GM21786 (cell line): ENCODE measurements at regions not wholly inside any gene's neighbourhood (a gene's known extent, or its start where the extent isn't known, plus 50 kb on each side); places are given as distances from the start of the nearest gene placed in this dataset.
"Not testable (repeated sequence)": the region's sequence is repeated elsewhere in the genome, so short reads cannot be mapped to it uniquely, and the experiment has no call there.

ENCODE experiments used
- ATAC-seq: cut with Tn5 transposase; IDR thresholded peaks from one replicate; pipeline ENCODE4 v1.9.1; 2021; ENCODE audit not compliant: unreplicated experiment

- no peak for ATAC-seq
Measured at GRCh38 chr1:244291236-244292201, 160.2 kb downstream of the ADSS2 start.

DNA sequence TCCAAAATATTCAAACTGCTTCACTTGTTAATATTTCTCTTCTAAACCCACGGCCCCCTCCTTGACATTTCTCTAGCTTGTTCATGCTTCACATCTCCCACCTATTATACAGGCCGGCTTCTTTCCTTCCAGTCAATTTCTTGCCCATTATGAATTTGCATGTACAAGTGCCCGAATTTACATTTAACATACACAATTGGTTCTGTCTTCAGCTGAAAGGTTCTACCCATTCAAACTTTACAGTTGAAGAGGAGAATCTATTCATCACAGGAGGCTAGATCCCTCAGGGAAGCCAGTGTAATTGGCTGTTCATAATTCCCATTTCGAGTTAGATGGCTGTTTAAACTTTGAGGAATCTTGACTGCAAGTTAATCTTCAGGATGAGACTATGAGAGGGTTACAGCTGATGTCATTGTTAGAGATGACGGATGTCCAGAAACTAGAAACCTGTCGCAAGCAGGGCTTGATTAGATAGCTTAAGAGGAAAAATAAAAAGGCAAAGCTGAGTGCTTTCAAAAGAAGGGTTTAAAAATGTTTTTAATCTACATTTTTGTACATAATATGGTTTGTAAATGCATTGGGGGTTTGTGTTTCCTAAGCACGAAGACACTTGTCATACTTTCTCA, 157.0 kb downstream of the ADSS2 start:
- no peak for ATAC-seq

DNA sequence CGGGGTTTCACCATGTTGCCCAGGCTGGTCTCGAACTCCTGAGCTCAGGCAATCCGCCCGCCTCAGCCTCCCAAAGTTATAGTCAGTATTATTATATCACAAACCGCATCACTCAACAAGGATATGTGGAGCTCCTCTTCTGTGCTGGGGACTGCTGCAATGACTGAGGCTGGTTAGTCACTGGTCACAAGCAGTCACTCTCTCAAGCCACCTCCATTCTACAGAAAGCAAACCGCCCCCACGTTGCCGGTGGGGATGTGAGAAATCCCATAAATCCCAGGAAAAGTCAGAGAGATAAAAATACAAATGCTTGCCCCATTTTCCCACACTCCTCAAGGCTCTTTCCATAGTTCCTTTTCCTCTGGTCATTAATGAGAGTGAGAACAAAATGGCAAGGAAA, 155.7 kb downstream of the ADSS2 start:
- ATAC-seq, result no peak

DNA sequence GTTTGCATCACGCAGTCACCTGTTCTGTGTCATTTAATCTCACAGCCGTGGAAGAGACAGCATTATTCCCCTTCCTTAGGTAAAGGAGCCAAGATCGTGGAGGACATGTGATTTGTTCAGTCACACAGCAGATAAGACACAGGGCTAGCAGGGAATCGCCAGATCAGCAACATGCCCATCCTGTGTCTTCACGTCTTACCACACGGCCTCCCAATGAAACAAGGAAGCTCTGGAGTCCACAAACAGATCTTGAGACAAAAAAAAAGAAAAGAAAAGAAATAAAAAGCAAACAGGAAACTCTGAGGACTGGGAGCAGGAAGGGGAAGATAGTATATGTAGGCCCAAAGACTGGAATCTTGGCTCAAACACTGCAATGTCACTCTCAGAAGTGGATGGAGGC, 155.3 kb downstream of the ADSS2 start:
- no peak for ATAC-seq

DNA sequence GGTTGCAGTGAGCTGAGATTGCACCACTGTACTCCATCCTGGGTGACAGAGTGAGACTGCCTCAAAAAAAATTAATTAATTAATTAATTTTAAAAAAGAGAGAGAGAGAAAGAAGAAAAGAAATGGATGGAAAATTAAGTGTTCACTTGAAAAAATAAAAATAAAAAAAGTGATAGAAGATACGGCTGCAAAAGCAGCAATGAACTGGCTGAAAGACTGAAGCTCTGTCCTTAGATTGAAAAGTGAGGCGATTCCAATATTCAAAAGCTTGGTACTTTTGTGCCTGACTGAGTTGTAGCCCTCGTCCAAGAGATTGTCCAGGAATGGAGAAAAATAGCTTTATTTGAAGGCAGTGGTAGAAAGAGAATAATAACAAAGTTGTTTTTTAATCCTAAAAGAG, 154.6 kb downstream of the ADSS2 start:
- ATAC-seq, result no peak

DNA sequence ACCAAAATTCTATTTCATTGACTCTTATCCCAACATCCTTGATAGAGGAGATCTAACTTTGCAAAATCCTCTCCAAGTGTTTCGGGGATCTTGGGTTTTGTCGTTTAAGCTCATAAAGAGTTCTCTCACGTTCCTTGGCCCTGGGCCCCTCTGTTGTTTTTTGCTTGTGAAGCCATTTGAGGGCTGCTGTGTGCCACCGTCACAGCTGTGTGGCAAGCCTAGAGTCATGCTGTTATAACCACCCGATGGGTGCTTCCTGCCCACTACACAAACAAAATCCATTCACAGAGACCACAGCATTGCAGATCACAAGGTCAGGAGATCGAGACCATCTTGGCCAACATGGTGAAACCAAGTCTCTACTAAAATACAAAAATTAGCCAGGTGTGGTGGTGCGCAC, 154.1 kb downstream of the ADSS2 start:
- no peak for ATAC-seq

- ATAC-seq, result not testable (repeated sequence)
Measured at GRCh38 chr1:244300029-244300375, 151.7 kb downstream of the ADSS2 start.

DNA sequence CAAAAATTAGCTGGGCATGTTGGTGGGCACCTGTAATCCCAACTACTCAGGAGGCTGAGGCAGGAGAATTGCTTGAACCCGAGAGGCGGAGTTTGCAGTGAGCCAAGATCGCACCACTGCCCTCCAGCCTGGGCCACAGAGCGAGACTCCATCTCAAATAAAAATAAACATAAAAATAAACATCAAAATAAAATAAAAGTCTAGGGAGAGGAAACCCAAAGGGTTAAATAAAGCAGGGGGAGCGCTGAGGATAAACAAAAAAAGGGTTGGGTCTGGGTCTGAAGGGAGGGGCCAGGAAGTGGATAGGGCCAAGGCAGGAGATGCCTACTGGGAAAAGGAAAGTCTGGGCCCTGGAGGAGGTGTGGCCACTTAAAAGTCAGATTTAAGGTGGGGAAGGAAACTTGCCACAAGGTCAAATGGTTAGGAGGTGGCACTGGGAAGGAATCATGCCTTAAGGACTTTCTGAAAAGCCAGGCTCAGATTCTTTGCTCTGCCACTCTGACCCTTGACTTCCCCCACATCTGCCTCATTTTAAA, 150.0 kb downstream of the ADSS2 start:
- no peak for ATAC-seq

DNA sequence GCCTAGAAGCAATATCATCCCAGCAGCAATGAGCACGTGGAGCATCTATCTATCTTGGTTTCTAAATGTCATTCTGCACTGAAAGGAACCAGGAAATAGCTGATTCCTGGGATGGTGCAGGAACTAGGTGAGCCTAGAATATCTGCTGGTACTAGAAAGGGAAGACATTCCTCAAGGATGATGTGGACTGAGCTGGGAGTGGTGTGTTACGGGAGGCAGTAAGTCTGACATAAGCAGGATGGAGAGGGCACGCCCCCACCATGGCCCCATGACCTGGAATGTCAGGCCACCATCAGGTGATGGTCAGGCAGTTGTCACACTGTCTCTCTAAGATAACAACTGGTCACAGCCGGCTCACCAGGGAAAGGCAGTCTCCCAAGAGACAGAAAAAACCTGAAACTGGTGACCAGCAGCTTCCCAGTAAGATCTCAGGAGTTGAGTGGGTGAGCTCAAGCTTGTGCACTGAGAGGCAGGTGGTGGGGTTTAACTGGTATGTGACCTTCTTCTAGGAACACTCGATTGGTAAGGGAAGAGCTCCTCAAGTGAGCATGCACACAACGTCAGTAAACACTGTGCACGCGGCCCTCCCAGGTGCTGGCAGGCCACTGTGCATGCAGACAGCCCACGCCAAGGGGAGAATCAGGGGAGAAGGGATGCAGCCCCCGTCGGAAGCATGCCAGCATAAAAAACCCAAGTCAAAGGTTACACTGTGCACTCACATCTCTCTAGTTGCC, 148.7 kb downstream of the ADSS2 start:
- ATAC-seq, result no peak

- no peak for ATAC-seq
Measured at GRCh38 chr1:244303610-244303969, 148.1 kb downstream of the ADSS2 start.

DNA sequence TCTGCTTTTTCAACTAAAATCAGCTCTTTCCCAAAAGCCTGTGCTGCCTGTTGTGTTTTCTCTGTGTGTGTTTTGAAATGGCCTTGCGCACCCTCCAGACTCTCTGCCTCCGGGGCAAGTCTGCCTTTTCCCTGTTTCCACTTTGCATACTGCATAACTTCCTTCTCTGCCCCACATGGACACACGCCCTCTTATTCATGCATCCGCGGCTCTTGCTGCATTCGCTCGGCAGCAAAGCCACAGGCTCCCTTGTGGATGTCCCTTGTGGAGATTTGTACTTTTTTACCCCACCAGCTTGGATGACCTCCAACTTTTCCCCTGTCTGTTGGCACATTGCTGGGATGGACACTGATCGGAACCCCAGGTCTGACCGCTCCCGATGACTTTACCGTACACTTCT, 147.6 kb downstream of the ADSS2 start:
- ATAC-seq, result no peak

DNA sequence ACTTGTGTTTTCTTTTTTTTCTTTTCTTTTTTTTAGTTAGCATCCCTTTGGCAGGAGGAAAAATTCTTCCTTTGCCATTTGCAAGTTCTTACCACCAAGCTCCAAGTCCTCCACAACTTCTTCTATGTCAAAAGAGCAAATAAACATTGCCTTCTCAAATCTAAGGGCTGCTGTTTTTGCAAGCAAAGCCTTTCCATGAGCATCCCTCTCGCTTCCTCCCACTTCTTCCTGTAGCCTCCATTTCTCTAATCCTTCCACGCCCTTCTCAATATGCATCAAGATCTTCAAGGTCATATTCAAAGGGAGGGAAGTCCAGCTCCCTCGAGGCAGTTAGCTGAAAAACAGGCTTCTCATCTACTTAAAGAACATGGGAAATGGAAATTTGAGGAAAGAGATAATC, 147.1 kb downstream of the ADSS2 start:
- ATAC-seq, result no peak

DNA sequence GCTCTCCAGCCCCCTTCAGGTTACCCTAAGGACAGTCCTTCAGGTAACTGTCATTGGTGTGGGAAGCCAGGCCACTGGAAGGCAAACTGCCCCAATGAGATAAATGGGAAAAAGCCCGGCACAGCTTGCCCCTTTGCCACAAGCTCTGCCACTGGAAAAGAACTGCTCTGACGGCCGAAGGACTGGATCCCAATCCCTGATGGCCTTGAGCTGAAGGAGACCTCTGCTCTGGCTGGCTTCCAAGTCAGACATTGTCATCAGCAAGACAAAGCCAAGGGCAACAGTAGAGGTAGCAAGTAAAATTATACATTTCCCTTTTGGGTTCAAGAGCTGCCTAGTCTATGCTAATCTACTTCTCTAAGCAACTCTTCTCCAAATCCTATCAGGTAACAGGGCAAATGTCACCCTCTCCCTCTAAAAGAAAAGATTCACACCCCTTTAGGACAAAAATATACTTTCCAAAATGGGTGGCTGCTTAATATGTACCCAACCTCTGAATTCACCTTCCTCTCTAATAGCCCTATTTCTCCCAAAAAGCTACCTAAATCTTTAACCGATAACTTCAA, 145.8 kb downstream of the ADSS2 start:
- ATAC-seq, result no peak

- ATAC-seq, result no peak
Measured at GRCh38 chr1:244306544-244306943, 145.2 kb downstream of the ADSS2 start.

DNA sequence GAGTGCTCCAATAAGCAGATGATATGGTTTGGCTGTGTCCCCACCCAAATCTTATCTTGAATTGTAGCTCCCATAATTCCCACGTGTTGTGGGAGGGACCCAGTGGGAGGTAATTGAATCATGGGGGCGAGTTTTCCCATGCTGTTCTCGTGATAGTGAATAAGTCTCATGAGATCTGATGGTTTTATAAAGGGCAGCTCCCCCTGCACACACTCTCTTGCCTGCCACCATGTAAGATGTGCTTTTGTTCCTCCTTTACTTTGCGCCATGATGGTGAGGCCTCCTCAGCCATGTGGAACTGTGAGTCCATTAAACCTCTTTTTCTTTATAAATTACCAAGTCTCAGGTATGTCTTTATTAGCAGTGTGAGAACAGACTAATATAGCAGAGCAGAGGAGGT, 142.5 kb downstream of the ADSS2 start:
- not testable (repeated sequence) for ATAC-seq

DNA sequence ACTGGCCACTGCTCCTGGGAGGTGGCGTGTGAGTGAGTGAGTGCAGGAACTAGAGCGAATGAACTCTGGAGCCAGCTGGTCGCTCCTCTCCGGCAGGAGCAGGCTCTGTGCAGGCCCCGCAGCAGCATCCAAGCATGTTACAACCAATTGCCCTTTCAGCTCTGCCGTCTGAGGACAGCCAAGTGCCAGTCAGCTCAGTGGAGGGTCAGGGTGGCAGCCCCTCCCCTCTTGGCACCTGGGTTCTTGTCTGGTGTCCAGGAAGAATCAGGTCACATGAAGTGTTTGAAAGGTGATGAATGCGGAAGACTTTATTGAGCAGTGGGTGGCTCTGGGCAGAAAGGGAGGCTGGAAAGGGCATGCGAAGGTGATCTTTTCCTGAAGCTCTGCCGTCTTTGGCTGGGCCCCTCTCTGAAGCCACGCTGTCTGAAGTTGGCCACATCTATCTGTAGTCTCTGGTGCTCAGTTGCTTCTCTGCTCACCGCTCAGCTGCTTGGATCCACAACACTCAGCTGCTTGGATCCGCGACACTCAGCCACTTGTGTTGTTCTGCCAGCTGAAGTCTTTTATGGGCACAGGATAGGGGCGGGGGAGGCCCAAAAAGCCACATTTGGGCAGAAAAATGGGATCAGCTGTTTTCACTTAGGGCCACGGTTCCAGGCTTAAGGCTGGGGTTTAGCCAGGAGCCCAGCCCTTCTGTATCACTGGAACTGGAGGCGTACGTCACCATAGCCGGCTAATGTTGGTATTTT, 139.8 kb downstream of the ADSS2 start:
- ATAC-seq, result no peak

DNA sequence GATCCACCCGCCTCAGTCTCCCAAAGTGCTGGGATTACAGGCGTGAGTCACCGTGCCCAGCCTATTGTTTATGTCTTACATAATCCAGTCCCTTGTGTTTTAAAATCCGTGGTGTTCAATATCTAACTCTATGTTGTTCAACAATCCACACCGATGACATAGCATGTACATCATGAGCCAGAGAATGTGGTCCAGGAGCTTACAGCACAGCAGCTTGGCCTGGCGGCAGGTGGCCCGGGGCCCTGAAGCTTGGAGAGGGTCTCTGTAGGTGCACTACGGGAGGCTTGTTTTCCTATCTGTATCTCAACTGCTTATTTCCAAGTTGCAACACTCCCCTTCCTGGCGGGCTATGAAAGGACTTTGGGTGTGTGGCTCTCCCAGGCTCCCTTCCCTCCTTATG, 138.4 kb downstream of the ADSS2 start:
- no peak for ATAC-seq

DNA sequence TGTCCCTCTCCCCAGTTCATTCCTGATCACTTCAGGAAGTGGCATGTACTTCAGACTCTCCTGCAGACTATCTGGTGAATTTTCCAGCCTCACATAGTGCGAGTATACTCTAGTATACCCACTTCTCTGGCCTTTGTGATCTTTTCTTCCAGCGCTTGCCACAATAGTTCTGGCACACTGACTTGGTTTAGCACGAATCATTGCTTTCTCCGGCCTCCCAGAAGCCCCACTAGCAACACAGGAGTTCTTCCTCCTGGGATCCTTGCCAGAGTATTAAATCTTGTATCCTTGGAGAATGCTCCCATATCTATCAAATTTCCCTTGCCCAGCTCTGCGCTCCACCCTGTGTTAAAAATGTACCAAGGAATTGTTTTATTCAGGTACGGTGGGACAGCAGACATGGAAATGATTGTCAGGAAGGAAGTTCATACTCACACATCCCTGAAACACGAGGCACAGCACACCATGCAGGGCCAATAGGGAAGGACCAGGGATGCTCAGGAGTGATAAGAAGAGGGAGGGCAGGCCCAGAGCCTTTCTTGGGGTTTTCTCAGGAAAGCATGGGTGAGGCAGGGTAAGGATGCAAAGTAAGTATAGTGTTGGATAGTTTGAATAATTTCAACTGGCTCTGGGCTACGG, 136.7 kb downstream of the ADSS2 start:
- no peak for ATAC-seq

DNA sequence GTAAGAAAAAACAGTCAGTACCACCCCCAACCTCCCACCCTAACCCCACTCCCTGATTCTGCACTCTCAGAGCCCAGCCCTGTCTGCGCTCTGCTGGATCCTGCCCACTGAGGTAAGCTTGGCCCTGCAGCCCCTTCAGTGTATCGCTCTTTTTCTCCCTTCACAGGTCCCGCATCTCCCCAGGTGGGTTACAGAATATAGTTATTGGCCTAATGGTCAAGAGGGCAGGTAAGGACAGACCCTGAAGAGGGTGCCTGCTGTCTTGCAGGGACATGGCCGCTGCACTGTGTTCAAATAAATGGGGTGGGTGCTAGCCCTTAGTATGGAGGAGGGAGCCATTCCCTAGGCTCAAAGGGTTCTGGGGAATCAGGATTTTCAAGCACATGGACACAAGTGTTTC, 135.7 kb downstream of the ADSS2 start:
- no peak for ATAC-seq

DNA sequence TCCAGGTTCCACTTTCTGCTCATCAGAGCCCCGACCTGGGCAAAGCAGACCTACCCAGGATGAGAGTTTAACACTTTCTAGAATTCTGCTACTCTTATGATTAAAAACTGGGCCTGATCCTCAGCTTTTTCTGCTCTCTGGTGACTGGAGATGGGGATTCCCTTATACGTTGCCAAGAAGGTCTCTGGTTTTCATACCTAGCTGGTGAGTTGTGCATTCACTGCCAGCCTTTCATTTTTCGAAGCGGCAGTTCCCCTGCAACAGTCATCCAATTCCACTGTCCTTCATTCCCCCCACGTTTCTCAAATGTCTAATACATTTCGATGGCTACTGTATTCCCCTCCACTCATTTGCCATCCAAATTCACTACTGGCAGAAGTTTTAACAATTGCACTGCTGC, 135.3 kb downstream of the ADSS2 start:
- ATAC-seq, result no peak
